NCI-H187 (cell line): ENCODE measurements at regions not wholly inside any gene's neighbourhood (a gene's known extent, or its start where the extent isn't known, plus 50 kb on each side); places are given as distances from the start of the nearest gene placed in this dataset.
"Not testable (repeated sequence)": the region's sequence is repeated elsewhere in the genome, so short reads cannot be mapped to it uniquely, and the experiment has no call there.

Experiments
- DNase-seq, 2 experiments: peaks; one replicate each; lab custom pipeline; 2025; lab: John Stamatoyannopoulos, UW

- no peak for DNase-seq
Observed at GRCh38 chr3:95759614-95760301, 1054.6 kb upstream of the EPHA6 start.

GRCh38 chr3:95775486-95776094, 1038.8 kb upstream of the EPHA6 start:
- DNase-seq, result no peak

DNA sequence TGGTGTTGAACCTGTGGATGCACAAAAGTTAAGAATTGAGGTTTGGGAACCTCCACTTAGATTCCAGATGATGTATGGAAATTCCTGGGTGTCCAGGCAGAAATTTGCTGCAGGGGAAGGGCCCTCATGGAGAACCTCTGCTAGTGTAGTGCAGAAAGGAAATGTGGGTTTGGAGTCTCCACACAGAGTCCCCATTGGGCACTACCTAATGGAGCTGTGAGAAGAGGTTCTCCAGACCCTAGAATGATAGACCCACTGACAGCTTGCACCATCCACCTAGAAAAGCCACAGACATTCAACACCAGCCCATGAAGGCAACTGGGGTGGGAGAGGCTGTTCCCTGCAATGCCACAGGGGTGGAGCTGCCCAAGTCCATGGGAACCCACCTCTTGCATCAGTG, 1032.8 kb upstream of the EPHA6 start:
- no peak for DNase-seq

GRCh38 chr3:95789111-95789510, 1025.3 kb upstream of the EPHA6 start:
- DNase-seq, result no peak

DNA sequence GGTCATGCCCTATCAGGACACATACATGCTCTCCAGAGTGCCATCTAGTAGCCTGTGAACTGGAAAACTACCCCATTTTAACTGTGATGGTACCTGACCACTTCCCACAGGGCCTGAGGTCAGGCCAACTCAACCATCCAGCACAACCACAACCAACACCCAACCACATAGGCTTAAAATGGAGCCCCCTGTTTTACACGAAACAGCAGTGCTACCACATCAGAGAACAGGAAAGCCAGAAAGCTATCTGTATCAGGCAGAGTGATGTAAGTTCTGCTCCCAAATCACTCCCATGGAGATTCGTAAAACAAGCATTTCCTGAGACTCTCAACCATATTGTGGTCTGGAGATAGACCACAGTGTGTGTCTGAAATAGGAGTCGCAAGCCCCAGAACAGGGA, 1017.3 kb upstream of the EPHA6 start:
- no peak for DNase-seq

- no peak for DNase-seq
Observed at GRCh38 chr3:95798628-95799027, 1015.8 kb upstream of the EPHA6 start.

- no peak for DNase-seq
Observed at GRCh38 chr3:95810462-95810861, 1003.9 kb upstream of the EPHA6 start.

DNA sequence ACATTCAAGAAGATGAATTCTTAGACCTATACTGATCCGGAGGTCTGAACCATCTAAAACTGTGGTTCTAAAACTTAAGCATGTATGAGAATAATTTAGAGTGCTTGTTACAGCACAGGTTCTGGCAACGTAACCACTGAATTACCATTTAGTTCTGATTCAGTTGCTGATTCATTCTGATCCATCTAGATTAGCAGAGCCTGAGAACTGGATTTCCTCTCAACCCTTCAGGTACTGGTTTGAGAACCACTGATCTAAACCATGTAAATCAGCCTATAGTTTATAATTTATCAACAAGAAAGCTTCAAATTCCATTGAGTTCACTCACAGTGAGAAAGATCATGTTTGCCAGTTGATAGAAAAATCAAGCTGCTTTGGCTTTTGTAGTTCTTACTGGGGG, 1001.1 kb upstream of the EPHA6 start:
- DNase-seq, result no peak

DNA sequence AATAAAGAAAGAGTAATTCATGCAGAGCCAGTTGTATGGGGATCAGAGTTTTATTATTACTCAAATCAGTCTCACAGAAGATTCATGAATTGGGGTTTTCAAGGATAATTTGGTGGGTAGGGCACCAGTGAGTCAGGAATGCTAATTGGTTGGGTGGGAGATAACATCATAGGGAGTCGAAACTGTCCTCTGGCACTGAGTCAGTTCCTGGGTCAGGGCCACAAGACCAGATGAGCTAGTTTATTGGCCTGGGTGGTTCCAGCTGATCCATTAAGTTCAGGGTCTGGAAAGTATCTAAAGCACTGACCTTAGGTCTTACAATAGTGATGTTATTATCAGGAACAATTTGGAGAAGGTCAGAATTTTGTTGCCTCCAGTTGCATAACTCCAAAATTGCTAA, 998.6 kb upstream of the EPHA6 start:
- DNase-seq, result no peak

DNA sequence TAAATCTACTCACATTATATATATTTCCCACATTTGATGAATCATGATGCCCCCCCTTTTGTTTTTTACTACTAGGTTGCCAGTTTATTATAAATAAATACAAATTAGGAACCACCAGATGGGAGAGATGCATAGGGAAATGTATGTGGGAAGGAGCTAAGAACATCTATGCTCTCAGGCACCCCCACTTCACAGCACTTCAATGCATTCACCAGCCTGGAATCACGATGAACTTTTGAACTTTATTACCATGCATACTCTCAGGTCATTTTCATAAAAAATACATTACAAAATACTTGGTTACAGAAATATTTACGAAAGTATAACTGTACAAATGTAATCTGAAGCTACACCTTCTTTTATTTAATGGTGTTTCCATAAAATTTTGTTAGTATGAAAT, 988.0 kb upstream of the EPHA6 start:
- no peak for DNase-seq

- DNase-seq, result no peak
Observed at GRCh38 chr3:95832146-95832545, 982.2 kb upstream of the EPHA6 start.

- not testable (repeated sequence) for DNase-seq
Observed at GRCh38 chr3:95860628-95861027, 953.8 kb upstream of the EPHA6 start.

DNA sequence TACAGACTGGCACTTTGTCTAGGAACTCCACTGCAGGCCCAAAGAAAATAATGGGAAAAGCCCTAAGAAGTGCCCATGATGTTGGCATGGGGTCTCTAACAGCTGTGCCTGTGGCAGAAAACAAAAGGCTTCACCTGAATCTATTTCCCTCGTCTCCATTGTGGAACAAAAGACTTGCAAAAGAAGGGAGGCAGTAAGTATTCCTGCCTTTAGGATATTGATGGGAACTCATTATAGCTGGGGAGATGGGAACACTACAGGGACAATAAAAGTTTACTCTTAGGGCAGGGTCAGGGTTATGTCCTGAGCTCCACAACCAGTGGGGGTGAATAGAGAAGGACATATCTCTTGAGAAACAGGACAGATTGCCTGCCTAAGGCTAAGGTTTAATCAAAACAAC, 930.6 kb upstream of the EPHA6 start:
- no peak for DNase-seq

DNA sequence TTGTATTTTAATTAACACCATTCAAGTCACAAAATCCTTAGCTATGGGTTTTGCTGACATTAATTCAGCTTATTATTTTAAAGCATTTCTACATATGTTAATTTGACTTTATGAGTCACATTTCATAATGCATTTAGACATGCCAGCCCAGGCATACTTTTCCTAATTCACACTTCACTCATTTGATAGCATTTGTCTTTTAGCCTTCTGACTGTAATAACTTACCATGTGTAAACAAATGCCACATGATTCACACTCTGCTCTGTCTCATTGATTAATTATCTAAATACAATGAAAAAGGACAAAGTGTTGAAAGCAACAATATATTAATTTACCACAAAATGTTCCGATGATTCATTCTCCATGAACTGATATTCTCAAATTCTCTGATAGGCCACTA, 927.8 kb upstream of the EPHA6 start:
- DNase-seq, result no peak

DNA sequence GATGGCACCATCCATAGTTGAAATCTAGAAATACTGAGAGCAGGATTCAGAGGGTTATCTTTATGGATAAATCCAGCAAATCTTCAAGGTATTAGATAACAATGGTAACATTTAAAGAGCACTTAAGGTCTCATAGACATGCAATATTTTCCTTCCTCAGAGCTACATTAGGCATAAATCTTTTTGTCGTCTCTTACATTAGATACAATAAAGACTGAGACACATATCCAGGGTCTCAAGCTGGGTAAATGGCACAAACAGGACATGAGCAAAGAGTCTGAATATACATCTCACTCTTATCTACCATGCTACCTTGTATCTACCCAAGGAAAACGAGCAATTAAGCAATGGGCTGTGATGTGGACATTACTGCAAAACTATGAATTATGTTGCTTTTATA, 927.3 kb upstream of the EPHA6 start:
- no peak for DNase-seq

GRCh38 chr3:95894820-95895219, 919.6 kb upstream of the EPHA6 start:
- no peak for DNase-seq

- no peak for DNase-seq
Observed at GRCh38 chr3:95899494-95899893, 914.9 kb upstream of the EPHA6 start.

- DNase-seq, result no peak
Observed at GRCh38 chr3:95899911-95900310, 914.5 kb upstream of the EPHA6 start.

GRCh38 chr3:95901948-95902347, 912.4 kb upstream of the EPHA6 start:
- no peak for DNase-seq

GRCh38 chr3:95905182-95905581, 909.2 kb upstream of the EPHA6 start:
- DNase-seq, result no peak

DNA sequence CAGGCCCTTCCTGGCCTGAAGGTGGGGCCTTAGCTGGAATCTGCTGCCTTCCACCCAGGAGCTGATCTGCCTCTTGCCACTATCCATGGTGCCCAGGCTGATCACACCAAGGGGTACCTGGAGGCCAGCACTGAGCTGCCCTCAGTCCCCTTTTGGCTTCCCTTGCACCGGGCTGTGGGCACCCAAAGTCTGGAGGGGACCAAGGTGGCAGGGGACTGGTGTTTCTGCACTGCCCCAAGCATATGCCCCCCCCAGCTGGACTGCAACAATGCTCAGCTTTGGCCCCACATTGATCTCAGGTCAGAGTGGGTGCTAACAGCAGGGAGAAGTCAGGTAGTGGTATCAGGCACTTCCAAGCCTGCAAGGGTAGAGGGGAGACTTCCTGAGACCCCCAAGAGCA, 902.6 kb upstream of the EPHA6 start:
- DNase-seq, result no peak

DNA sequence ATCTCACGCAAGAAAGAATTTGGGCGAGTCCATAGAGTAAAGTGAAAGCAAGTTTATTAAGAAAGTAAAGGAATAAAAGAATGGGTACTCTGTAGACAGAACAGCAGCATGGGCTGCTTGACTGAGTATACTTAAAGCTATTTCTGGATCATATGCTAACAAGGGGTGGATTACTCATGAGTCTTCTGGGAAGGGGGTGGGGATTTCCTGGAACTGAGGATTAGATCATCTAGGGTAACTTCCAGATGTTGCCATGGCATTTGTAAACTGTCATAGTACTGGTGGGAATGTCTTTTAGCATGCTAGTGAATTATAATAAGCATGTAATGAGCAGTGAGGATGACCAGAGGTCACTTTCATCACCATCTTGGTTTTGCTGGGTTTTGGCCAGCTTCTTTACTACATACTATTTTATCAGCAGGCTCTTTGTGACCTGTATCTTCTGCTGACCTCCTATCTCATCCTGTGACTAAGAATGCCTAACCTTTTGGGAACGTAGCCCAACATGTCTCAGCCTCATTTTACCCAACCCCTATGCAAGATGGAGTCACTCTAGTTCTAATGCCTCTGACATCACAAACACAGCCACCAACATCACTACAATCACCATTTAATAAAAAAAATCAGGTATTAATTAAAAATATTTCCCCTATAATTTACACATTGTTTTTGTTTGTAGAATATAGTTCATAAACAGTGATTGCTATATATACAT, 890.7 kb upstream of the EPHA6 start:
- DNase-seq, result no peak

DNA sequence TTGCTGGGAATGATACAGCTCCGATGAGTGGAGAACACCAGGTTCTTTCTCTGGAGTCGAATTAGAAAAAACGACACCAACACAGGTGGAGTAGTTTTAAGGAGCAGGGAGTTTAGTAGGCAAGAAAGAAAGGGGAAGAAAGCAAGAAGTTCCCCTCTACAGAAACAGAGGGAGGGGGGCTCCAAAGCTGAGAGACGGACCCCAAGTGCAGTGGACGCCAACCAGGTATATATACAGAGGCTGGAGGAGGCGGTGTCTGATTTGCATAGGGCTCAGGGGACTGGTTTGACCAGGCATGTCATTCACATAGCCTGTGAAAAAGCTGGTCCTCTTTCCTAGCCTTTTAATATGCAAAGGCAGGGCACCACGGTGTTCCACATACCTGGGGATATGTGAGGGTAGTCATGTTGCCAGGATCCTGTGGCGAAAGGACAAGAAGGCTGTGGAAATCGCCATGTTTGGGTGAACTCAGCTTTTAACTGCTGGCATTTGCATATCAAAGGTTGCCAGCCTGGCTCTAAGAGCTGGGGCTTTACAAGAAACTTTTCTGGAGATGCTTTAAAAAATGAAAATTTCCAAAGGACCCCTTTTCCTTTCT, 887.4 kb upstream of the EPHA6 start:
- DNase-seq, result no peak
